HG03520 (cell line): ENCODE measurements at regions not wholly inside any gene's neighbourhood (a gene's known extent, or its start where the extent isn't known, plus 50 kb on each side); places are given as distances from the start of the nearest gene placed in this dataset.

Source experiments
- ATAC-seq: cut with Tn5 transposase; IDR thresholded peaks from one replicate; pipeline ENCODE4 v1.9.1; 2021; ENCODE audit warnings: mild to moderate bottlenecking, moderate library complexity; ENCODE audit not compliant: unreplicated experiment

DNA sequence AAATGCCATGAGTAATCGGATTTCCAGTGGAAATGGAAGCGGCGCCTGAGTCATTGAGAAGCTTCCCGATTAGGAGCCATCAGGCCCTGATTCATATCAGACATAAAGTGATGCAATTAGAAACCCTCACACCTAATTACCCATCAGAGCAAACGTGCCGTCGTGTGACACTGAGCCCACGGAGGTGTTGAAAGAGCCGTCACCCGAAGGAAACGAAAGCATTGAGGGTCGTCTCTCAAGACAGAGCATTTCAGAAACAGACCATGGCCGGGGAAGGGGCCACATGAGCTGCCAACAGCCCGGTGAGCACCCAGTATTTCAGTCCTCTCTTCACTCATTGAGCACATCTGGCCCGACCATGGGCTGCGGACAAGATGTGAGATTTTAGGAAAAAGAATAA is 829.3 kb downstream of the TBC1D22A start:
- no peak for ATAC-seq

DNA sequence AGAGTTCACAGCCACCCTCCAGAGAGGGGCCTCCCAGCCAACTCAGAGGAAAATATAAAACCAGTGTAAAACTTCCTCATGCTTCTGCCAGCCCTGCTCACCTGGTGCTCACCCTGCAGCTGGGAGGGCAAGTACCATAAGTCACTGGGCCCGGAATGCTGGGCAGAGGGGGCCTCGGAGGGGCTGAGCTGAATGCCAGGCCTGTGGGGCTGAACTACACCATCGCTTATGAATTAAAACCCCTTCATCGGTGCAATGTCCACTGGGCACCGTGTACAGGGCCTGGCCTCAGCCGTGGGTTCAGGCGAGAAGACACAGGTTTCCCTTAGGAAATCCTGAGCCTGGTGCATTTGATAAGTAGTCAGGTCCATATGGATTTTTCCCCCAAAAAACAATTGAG is 828.6 kb downstream of the TBC1D22A start:
- ATAC-seq = no peak

GRCh38 chr22:47589271-47590250 is 827.1 kb downstream of the TBC1D22A start:
- no peak for ATAC-seq

DNA sequence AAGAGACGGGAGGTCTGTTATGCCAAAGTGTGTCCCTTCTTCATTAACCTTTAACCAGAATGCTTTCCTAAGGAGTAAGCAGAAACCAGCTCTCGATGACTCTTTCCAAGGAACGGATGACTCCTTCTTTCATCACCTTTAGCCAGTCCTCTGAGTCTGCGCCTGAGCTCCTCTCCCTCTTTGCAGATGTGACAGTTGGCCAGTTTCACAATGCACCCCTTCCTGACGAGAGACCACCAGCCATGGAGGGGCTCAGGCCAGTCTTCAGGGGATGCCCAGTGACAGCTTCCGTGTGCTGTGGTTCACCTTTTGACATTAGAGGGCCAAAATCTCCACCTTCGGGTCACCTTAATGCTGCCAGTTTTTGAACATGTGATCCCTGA is 826.1 kb downstream of the TBC1D22A start:
- no peak for ATAC-seq

- ATAC-seq = no peak
Measured at GRCh38 chr22:47587861-47588577, 825.6 kb downstream of the TBC1D22A start.

GRCh38 chr22:47587361-47587760 is 824.9 kb downstream of the TBC1D22A start:
- no peak for ATAC-seq

GRCh38 chr22:47586946-47587345 is 824.5 kb downstream of the TBC1D22A start:
- ATAC-seq = no peak

DNA sequence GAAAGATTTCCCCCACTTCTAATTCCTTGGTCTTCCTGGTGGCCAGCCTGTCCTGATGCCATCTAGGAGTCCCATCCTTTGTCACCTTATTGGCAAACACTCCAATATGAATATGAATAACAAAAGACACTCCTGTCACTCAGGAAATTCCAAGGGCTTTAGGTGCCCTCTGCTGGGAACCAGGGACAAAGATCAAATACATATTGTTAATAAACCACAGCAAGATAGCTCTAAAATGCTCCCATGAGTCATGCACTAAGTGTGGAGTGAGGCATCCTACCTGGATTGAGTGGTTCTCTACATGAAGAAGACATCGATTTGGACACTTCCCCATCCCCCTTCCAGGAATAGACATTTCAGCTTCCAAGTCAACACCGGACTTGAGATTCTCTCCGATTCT is 823.6 kb downstream of the TBC1D22A start:
- ATAC-seq = no peak

DNA sequence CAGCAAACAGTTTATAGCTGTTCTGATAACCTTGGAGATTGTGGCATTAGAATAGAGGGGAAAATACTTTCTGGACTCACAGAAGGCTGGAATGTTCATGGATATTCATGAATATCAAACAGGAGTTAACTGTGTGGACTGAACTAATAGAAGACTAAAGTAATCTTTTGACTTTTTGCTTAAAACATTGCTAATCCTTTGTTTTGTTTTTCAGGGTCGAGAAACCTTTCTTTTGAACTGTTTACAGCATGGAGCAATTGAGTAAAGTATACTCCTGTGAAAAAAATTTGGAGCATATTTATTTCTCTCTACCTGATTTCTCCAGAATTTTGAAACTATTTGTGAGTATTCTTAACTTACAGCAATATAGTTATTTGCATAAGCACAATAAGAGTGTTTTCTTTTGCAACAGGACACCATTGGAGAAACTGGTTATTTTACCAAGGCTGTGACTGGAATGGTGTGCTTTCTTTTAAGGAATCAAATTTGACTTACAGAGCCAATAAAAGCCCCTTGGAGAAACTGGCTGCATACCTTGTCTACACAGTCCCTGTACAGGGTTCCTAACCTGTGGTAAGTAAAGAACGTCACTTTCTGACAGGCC is 821.6 kb downstream of the TBC1D22A start:
- no peak for ATAC-seq

DNA sequence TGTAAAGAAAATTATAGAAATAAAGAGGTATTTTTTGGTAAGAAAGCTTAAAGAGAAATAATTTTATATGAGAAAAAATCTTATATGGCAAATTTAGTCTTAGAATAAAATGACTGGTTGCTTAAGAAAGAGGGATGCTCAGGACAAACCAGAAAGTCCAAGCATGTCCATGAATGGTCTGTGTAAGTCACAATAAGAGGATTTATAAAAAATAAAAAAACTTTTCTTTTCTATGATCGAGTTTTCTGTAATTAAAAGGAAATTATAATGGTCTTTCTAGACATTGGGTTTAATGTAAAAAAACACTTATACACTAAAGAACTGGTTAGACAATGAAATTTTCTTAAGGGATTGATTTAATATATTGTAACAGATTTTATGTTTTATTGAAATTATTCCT is 819.6 kb downstream of the TBC1D22A start:
- no peak for ATAC-seq

- no peak for ATAC-seq
Measured at GRCh38 chr22:47580121-47580520, 817.7 kb downstream of the TBC1D22A start.

DNA sequence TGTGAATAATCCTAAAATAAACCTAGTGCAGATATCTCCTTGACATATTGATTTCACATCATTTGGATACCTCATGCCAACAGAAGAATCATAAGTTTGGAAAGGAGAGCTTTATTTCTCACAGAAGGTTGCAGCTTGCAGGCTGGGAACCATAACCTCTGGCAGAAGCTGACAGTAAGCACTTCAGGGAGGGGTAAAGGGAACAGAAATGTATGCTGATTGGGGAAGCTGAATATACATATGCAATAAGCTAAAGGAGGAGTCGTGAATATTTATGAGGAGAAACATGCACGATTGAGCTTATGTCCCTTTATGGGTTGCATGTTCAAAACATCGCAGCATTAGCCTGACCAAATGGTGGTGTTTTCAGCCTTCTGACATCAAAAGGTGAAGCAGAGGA is 814.5 kb downstream of the TBC1D22A start:
- ATAC-seq = no peak

DNA sequence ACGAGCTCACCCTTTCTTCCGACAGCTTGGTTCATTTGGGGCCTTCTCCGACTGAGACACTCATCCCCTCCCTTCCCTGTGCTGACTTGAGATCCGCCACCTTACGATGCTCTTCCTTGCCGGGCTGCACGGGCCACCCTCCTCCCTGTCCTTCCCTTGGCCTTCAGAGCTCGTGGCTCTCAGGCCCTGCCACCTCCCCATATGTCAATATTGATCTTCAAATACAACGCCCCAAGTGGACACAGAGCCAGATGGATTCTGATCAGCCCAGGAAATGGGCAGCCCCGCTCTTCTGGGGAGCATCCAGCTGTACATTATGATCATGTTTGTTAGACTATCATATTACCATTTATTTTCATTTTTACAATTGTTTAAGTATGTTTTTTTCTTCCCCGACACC is 812.8 kb downstream of the TBC1D22A start:
- no peak for ATAC-seq

- ATAC-seq = no peak
Measured at GRCh38 chr22:47574556-47574955, 812.1 kb downstream of the TBC1D22A start.

DNA sequence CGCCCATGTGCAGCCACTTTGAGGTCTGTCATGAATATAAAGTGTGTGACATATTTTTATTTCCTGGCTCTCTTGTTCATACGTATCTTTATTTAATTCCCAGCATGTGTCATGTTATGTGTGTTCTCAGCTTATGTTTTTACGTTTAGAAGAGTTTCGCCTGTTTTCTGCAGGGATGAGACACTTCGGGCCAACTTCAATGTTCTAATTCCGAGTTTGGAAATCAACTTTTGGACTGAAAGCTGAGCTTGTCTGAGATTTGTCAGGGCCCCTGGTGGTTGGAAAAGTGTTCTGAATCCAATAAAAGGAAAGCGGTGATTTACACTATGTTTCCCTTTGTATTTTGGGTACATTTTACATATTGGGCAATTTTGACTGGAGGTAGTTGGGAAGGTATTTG is 810.7 kb downstream of the TBC1D22A start:
- ATAC-seq = no peak

- ATAC-seq = no peak
Measured at GRCh38 chr22:47572443-47572842, 810.0 kb downstream of the TBC1D22A start.

DNA sequence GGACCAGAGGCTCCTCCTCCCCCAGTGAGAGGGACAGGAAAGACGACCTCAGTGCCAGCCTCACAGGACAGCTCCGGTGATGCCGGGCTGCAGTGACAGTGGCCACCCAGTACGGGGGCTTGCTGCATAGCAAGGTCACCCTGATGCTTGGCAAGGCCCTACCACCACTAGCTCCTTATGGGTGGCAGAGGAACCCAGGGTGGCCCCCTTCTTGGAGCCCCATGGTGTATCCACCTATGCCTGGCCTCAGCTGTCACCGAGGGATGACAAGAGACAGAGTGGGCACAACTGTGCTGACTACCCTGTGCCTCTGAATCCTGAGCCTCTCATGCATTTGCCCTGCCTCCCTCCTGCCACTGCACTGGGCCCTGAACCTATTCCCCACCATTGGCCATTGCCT is 809.2 kb downstream of the TBC1D22A start:
- no peak for ATAC-seq

DNA sequence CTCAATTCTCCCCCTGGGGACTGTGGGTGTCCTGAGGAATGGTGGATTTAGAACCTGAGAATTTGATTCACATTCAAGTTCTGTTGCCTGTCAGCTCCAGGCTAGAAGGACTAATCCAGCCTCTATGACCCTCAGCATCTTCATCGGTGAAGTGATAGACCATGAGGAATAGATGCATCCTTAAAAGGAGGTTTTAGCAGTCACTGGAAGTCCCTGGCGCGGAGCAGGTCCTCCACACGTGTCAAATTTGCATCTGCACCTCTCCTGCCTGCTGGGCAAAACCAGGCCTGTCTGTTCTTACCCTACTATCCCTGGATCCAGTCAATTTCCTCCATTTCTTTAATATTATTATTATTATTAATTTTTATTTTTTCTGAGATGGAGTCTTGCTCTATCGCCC is 808.4 kb downstream of the TBC1D22A start:
- ATAC-seq = no peak

DNA sequence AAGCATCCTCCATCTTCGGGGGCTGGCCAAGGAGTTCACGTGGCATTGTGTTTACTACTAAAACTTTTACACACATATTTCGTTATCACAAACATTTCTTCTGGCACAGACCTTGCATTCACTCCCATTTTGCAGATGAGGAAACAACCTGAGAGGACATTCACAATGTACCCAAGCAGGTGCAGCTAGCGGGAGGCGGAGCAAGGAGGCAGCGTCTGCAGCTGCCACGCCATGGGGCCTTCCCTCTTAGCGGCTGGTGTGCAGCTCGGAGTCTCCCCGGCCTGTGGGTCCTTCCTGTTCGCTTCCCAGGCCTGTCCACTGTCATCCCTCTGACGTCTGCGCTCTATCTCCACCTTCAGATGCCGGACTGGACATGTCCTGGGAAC is 807.8 kb downstream of the TBC1D22A start:
- no peak for ATAC-seq

- ATAC-seq = no peak
Measured at GRCh38 chr22:47569389-47570299, 807.2 kb downstream of the TBC1D22A start.

GRCh38 chr22:47568700-47569099 is 806.2 kb downstream of the TBC1D22A start:
- no peak for ATAC-seq
